H9 (cell line): ENCODE measurements at regions not wholly inside any gene's neighbourhood (a gene's known extent, or its start where the extent isn't known, plus 50 kb on each side); places are given as distances from the start of the nearest gene placed in this dataset.

Experiments
- DNase-seq: peaks from one replicate; pipeline ENCODE4 v3.0.0-alpha.2; 2017
- H2AFZ ChIP-seq: one replicate; pipeline ENCODE4 v1.6.1; 2013; ENCODE audit warnings: mild to moderate bottlenecking, low read length, control low read depth, moderate library complexity
- H2AK5ac ChIP-seq: 2 replicates; pipeline ENCODE4 v1.6.1; 2013; ENCODE audit warnings: low read length, control low read depth, mixed read lengths; ENCODE audit not compliant: insufficient read length
- H2BK120ac ChIP-seq: one replicate; pipeline ENCODE4 v1.6.1; 2013; ENCODE audit warnings: low read depth, mild to moderate bottlenecking, low read length, control low read depth, inconsistent platforms; ENCODE audit not compliant: poor library complexity, severe bottlenecking
- H2BK12ac ChIP-seq: 2 replicates; pipeline ENCODE4 v1.6.1; 2013; ENCODE audit warnings: low read length, control low read depth, mixed read lengths, low read depth; ENCODE audit not compliant: insufficient read length
- H2BK15ac ChIP-seq: 2 replicates; pipeline ENCODE4 v1.6.1; 2013; ENCODE audit warnings: low read depth, low read length, control low read depth
- H2BK20ac ChIP-seq: one replicate; pipeline ENCODE4 v1.6.1; 2013; ENCODE audit warnings: low read depth, mild to moderate bottlenecking, low read length, control low read depth, inconsistent platforms; ENCODE audit not compliant: poor library complexity, severe bottlenecking
- H2BK5ac ChIP-seq: 2 replicates; pipeline ENCODE4 v1.6.1; 2013; ENCODE audit warnings: low read length, control low read depth, mixed read lengths; ENCODE audit not compliant: insufficient read length
- H3K14ac ChIP-seq: 2 replicates; pipeline ENCODE4 v1.6.1; 2013; ENCODE audit warnings: low read length, control low read depth; ENCODE audit not compliant: insufficient read depth
- H3K18ac ChIP-seq: 2 replicates; pipeline ENCODE4 v1.6.1; 2013; ENCODE audit warnings: low read depth, mild to moderate bottlenecking, mixed read lengths, low read length, control low read depth; ENCODE audit not compliant: insufficient read length
- H3K23ac ChIP-seq: 2 replicates; pipeline ENCODE4 v1.6.1; 2013; ENCODE audit warnings: low read length, control low read depth, mixed read lengths, low read depth; ENCODE audit not compliant: insufficient read length
- H3K23me2 ChIP-seq: 2 replicates; pipeline ENCODE4 v1.6.1; 2013; ENCODE audit warnings: low read depth, mild to moderate bottlenecking, mixed read lengths, low read length, control low read depth; ENCODE audit not compliant: insufficient read length, poor library complexity, severe bottlenecking
- H3K27ac ChIP-seq: 2 replicates; pipeline ENCODE4 v1.5.1; 2013; ENCODE audit warnings: low read length, control low read depth, mixed read lengths, low read depth; ENCODE audit not compliant: insufficient read length
- H3K27me3 ChIP-seq: 2 replicates; pipeline ENCODE4 v1.6.1; 2013; ENCODE audit warnings: low read length, control low read depth, inconsistent platforms; ENCODE audit not compliant: insufficient read depth
- H3K4ac ChIP-seq: 2 replicates; pipeline ENCODE4 v1.6.1; 2013; ENCODE audit warnings: low read depth, mild to moderate bottlenecking, control low read depth, inconsistent platforms, low read length, moderate library complexity
- H3K4me1 ChIP-seq: 2 replicates; pipeline ENCODE4 v1.6.1; 2013; ENCODE audit warnings: low read length, control low read depth, inconsistent platforms; ENCODE audit not compliant: insufficient read depth
- H3K4me2 ChIP-seq: 2 replicates; pipeline ENCODE4 v1.6.1; 2013; ENCODE audit warnings: low read length, control low read depth, mixed read lengths; ENCODE audit not compliant: insufficient read length, insufficient read depth
- H3K56ac ChIP-seq: 2 replicates; pipeline ENCODE4 v1.6.1; 2013; ENCODE audit warnings: low read depth, mild to moderate bottlenecking, mixed read lengths, low read length, control low read depth; ENCODE audit not compliant: insufficient read length
- H3K79me1 ChIP-seq: 2 replicates; pipeline ENCODE4 v1.6.1; 2013; ENCODE audit warnings: low read depth, mild to moderate bottlenecking, moderate library complexity, low read length, control low read depth, inconsistent platforms; ENCODE audit not compliant: insufficient read depth, poor library complexity, severe bottlenecking
- H3K79me2 ChIP-seq: 2 replicates; pipeline ENCODE4 v1.6.1; 2013; ENCODE audit warnings: low read length, control low read depth, inconsistent platforms; ENCODE audit not compliant: insufficient read depth
- H3K9ac ChIP-seq: 2 replicates; pipeline ENCODE4 v1.6.1; 2013; ENCODE audit warnings: low read length, control low read depth, mixed read lengths; ENCODE audit not compliant: insufficient read length; ENCODE audit errors: extremely low read depth
- H3K9me3 ChIP-seq: one replicate; pipeline ENCODE4 v1.6.1; 2013; ENCODE audit warnings: low read depth, low read length, inconsistent platforms; ENCODE audit not compliant: control insufficient read depth
- H3T11ph ChIP-seq: one replicate; pipeline ENCODE4 v1.6.1; 2013; ENCODE audit warnings: mild to moderate bottlenecking, low read length, control low read depth, inconsistent platforms
- H4K20me1 ChIP-seq: one replicate; pipeline ENCODE4 v1.6.1; 2013; ENCODE audit not compliant: control insufficient read depth, insufficient read length, insufficient read depth
- H4K5ac ChIP-seq: 2 replicates; pipeline ENCODE4 v1.6.1; 2013; ENCODE audit warnings: low read depth, mild to moderate bottlenecking, mixed read lengths, low read length, control low read depth; ENCODE audit not compliant: insufficient read length
- H4K8ac ChIP-seq: replicated peaks from 2 replicates; pipeline ENCODE4 v1.6.1; 2013; ENCODE audit warnings: low read length, control low read depth, mixed read lengths, low read depth; ENCODE audit not compliant: insufficient read length
- H4K91ac ChIP-seq: 2 replicates; pipeline ENCODE4 v1.6.1; 2013; ENCODE audit warnings: low read depth, mild to moderate bottlenecking, moderate library complexity, mixed read lengths, low read length, control low read depth; ENCODE audit not compliant: insufficient read length
- H3K27ac Mint-ChIP-seq, 3 experiments: 2 replicates in 2 of 3; 3 replicates in 1 of 3; pipeline ENCODE4 v1.8.0; 2020 to 2021; ENCODE audit warnings: mixed read lengths in 3 of 3, mild to moderate bottlenecking in 1 of 3, moderate library complexity in 1 of 3
- H3K27me3 Mint-ChIP-seq: 2 replicates; pipeline ENCODE4 v1.8.0; 2021; ENCODE audit warnings: low read depth, mild to moderate bottlenecking, moderate library complexity, mixed read lengths
- H3K36me3 Mint-ChIP-seq, 3 experiments: 2 replicates in 2 of 3; 3 replicates in 1 of 3; pipeline ENCODE4 v1.8.0; 2020 to 2021; ENCODE audit warnings: low read depth in 3 of 3, mixed read lengths in 3 of 3; ENCODE audit not compliant: insufficient read depth in 1 of 3
- H3K4me1 Mint-ChIP-seq, 2 experiments: 2 replicates each; pipeline ENCODE4 v1.8.0; 2020; ENCODE audit warnings: mixed read lengths in 2 of 2
- H3K4me3 Mint-ChIP-seq, 2 experiments: 2 replicates in 1 of 2; 3 replicates in 1 of 2; pipeline ENCODE4 v1.8.0; 2020 to 2021; ENCODE audit warnings: mild to moderate bottlenecking in 2 of 2, mixed read lengths in 2 of 2, moderate library complexity in 1 of 2
- H3K9me3 Mint-ChIP-seq, 2 experiments: 2 replicates in 1 of 2; 3 replicates in 1 of 2; pipeline ENCODE4 v1.8.0; 2020; ENCODE audit warnings: mild to moderate bottlenecking in 2 of 2, mixed read lengths in 2 of 2, moderate library complexity in 1 of 2
- TF ChIP-seq, protein P1 (sequence below): fragments of 200-600 bp; sonication (generic); conservative IDR thresholded peaks from 3 replicates; pipeline ENCODE4 v1.8.0; 2021; ENCODE audit warnings: antibody characterized with exemption, mild to moderate bottlenecking

DNA sequence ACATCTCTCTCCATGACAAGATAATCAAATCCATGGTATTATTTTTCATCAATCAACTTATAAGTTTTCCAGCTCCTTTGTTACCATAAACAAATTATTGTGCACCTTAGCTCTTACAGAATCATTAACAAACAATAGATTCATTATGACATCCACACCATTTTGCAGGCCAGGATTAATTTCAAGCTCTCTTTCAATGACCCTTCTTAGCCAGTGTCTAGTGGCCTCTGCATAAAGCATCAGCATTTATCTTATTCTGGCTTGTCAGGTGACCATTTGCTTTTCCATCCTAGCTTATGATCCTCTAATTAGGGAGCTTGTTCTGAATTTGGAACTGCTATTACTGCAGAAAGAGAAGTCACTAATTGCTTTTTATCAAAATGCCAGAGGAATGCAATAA, 806.2 kb upstream of the CHAC2 start:
- no peak overlapping the region for H3K18ac ChIP-seq
- H3K9ac ChIP-seq: no peak overlapping the region
- Mint-ChIP-seq H3K9me3 (no peaks in the 10 kb centered on the region), H3K36me3 (no peaks in the 10 kb centered on the region), H3K27me3 (no peaks in the 10 kb centered on the region), H3K4me3 (no peak overlapping the region), H3K27ac (no peak overlapping the region), H3K4me1 (peaks cover 17 to 19% of the 10 kb centered on the region in 2 experiments)
- no peaks in the 10 kb centered on the region for H3K79me2 ChIP-seq
- no peak overlapping the region for H4K8ac ChIP-seq
- H2BK5ac ChIP-seq: no peak overlapping the region
- no peak for DNase-seq
- TF ChIP-seq, protein P1, sequence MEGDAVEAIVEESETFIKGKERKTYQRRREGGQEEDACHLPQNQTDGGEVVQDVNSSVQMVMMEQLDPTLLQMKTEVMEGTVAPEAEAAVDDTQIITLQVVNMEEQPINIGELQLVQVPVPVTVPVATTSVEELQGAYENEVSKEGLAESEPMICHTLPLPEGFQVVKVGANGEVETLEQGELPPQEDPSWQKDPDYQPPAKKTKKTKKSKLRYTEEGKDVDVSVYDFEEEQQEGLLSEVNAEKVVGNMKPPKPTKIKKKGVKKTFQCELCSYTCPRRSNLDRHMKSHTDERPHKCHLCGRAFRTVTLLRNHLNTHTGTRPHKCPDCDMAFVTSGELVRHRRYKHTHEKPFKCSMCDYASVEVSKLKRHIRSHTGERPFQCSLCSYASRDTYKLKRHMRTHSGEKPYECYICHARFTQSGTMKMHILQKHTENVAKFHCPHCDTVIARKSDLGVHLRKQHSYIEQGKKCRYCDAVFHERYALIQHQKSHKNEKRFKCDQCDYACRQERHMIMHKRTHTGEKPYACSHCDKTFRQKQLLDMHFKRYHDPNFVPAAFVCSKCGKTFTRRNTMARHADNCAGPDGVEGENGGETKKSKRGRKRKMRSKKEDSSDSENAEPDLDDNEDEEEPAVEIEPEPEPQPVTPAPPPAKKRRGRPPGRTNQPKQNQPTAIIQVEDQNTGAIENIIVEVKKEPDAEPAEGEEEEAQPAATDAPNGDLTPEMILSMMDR: no peak
- H2BK15ac ChIP-seq: no peak overlapping the region
- no peak overlapping the region for H4K91ac ChIP-seq
- no peak overlapping the region for H3K4ac ChIP-seq
- H2AK5ac ChIP-seq: no peak overlapping the region
- H3K4me2 ChIP-seq: no peak overlapping the region
- H3K27me3 ChIP-seq: no peaks in the 10 kb centered on the region
- no peaks in the 10 kb centered on the region for H3K23me2 ChIP-seq
- no peaks in the 10 kb centered on the region for H3K79me1 ChIP-seq
- no peak overlapping the region for H2AFZ ChIP-seq
- H4K20me1 ChIP-seq: no peaks in the 10 kb centered on the region
- H2BK12ac ChIP-seq: no peak overlapping the region
- no peak overlapping the region for H3T11ph ChIP-seq
- no peak overlapping the region for H3K14ac ChIP-seq
- no peak overlapping the region for H3K23ac ChIP-seq
- H3K9me3 ChIP-seq: no peaks in the 10 kb centered on the region
- H3K4me1 ChIP-seq: peaks cover 3% of the 10 kb centered on the region; the same call in 1 of the 2 replicates
- no peak overlapping the region for H4K5ac ChIP-seq
- H2BK120ac ChIP-seq: no peak overlapping the region
- H3K27ac ChIP-seq: no peak overlapping the region
- H3K56ac ChIP-seq: no peak overlapping the region
- no peak overlapping the region for H2BK20ac ChIP-seq
